HG02973 (cell line): ENCODE measurements at regions not wholly inside any gene's neighbourhood (a gene's known extent, or its start where the extent isn't known, plus 50 kb on each side); places are given as distances from the start of the nearest gene placed in this dataset.
"Not testable (repeated sequence)": the region's sequence is repeated elsewhere in the genome, so short reads cannot be mapped to it uniquely, and the experiment has no call there.

Source experiments
- ATAC-seq: cut with Tn5 transposase; IDR thresholded peaks from one replicate; pipeline ENCODE4 v1.9.1; 2021; ENCODE audit warnings: moderate library complexity; ENCODE audit not compliant: unreplicated experiment

DNA sequence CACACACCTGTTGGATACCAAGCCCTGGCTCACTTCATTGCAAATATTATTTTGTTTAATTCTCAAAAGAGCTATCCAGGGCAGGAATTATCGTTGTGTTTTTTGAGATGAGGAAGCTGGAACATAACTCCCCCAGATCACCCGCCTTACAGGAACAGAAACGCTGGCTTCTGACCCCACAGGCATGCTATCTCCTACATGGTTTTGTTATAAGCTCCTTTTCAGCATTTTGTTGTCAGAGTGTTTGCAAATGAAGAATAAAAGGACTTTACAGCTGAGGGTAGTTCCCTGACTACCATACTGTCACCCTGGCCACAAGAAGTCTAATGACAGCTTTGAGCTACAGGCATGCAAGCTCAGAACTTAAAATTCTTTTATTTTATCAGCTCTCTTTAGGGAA is 62.0 kb upstream of the MRPS9 start:
- no peak for ATAC-seq

DNA sequence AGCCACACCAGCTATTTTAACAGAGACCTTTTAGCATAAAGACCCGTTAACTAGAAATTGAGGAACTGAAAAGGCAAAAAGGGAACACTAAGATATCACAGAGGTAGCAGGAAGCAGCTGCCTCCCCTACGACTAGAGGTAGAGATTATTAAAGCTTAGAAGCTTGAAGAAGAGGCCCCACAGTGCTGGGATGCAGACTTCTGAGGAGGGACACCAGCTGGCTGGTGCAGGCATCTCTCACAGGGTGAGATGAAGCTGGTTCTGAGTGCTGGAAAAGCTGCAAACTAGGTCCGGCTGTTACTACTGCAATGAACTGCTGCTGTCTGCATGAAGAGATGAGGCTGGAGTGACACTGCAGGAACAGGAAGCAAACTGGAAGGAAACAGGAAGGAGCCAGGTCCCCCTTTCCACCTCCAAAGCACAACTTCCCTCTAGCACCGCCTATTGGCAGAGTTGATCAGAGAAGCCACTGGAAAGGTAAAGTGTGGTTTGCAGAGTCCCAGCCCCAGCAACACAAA is 61.2 kb upstream of the MRPS9 start:
- ATAC-seq, result peak; percentile 96

DNA sequence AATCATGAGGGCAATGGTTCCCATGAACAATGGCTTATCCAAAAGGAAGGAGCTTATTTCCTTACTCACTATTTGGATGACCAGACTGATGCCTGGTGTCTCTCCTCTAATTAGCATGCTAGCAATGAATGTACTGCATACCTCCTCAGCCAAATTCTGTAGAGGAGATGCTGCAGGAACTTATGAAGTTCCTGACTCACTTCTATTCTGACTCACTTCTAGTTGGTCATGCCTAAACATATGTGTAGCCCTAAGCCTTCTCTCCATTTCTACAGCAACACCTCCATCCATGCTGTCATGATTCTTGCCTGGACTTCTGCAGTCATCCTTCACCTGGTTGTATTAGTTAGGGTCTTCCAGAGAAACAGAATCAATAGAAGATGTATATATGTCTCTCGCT is 59.9 kb upstream of the MRPS9 start:
- ATAC-seq, result no peak

DNA sequence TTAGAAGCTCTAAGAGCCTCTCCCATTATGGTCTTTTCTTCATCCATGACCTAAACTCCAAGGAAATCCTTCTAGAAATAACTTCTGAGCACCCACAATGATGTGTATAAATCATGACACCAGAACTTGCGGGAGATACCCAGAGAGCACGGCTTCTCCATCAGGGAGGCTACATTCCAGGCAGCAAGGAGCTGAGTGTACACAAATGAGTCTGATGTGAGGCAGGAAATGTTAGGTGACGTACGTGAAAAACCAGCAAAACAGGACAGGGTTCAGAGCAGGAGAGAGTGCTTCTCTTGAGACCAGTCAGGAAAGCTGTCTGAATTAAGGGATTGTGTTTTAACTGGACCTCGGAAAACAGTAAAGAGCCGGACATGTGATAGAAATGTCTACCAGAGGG is 58.1 kb upstream of the MRPS9 start:
- ATAC-seq, result not testable (repeated sequence)

DNA sequence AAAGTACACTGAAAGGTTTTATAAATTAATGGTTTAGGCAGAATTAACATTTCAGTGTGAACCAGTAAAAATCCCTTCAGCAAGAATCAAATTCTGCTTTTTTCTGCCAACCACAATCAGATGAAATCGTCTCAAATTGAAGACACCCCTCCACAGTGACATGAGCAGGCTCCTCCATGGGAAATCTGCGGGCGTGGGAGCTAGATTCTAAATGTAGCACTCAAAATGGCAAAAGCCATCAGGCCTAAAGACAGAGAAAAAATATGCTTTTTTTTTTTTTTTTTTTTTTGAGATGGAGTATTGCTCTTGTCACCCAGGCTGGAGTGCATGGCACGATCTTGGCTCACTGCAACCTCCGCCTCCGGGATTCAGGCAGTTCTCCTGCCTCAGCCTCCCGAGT is 55.8 kb upstream of the MRPS9 start:
- no peak for ATAC-seq
